ENCODE measurements at regions not wholly inside any gene's neighbourhood (a gene's known extent, or its start where the extent isn't known, plus 50 kb on each side); places are given as distances from the start of the nearest gene placed in this dataset.
"Not testable (repeated sequence)": the region's sequence is repeated elsewhere in the genome, so short reads cannot be mapped to it uniquely, and the experiment has no call there.

DNA sequence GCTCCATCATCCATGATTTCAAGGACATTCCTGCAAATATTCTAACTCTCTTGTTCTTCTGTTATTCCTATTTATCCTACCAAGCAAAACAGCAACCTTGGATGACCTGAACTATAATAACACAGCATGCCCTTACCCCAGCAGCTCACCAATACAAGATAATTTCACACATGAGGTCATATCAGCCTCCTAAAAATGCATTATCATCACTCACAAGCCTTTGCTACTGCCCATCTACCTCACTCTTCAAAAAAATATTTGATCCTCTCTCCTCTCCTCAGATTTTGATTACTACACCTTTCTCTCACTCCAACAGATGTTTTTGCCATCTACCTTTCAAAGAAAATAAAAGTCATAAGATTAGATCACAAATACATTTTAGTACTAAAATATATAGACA is 777.6 kb upstream of the NCAM2 start:
- DNase-seq = no peak

DNA sequence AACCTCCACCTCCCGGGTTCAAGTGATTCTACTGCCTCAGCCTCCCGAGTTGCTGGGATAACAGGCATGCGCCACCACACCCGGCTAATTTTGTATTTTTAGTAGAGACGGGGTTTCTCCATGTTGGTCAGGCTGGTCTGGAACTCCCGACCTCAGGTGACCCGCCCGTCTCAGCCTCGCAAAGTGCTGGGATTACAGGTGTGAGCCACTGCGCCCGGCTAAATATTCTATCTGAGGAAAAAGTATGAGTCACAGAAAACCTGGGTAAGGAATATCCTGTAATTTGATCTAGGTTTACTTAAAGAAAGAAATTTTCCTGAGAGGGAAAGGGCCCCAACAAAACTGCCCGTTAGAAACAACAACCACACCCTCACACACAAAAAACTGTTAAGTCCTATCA is 776.2 kb upstream of the NCAM2 start:
- DNase-seq = not testable (repeated sequence)

DNA sequence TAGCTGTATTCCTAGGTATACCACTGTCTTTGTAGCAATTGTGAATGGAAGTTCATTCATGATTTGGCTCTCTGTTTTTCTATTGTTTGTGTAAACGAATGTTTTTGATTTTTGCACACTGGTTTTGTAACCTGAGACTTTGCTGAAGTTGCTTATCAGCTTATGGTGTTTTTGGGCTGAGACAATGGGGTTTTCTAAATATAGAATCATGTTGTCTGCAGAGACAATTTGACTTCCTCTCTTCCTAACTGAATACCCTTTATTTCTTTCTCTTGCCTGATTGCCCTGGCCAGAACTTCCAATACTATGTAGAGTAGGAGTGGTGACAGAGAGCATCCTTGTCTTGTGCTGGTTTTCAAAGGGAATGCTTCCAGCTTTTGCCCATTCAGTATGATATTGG is 761.6 kb upstream of the NCAM2 start:
- DNase-seq = not testable (repeated sequence)

DNA sequence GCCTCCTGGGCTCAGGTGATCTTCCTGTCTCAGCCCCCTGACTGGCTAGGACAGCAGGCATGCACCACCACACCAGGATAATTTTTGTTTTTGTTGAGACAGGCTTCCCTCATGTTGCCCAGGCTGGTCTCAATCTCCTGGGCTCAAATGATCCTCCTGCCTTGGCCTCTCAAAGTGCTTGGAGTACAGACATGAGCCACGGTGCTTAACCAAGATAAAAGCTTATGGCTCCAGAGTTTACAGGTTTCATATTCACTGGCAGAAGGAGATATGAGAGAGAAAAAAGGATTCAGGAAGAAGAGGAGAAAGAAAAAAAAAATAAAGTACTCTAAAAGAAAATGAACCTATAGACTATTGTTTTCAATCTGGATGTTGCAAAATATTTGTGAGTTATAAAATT is 748.8 kb upstream of the NCAM2 start:
- DNase-seq = no peak

GRCh38 chr21:20250337-20250736 is 747.9 kb upstream of the NCAM2 start:
- DNase-seq = no peak

- no peak for DNase-seq
Measured at GRCh38 chr21:20253261-20253660, 744.9 kb upstream of the NCAM2 start.

DNA sequence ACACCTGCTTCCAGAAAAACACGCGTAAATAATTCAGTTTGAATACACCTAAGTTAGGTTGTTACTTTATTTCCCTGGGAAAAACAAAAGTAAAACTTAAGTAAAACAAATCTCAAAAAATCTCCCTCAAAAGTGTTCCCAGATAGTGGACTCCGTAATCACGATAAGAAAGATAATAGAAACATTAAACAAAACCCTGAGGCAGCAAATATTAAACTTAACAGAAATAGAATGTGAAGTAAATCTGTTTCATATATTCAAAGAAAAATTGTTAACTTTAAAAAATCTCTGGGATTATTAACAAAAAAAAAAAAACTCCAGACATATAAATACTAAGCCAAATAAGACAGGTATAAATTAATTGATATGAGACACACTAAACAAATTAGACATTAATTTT is 743.2 kb upstream of the NCAM2 start:
- no peak for DNase-seq

GRCh38 chr21:20257052-20257740 is 741.0 kb upstream of the NCAM2 start:
- DNase-seq = no peak

GRCh38 chr21:20258542-20258941 is 739.7 kb upstream of the NCAM2 start:
- no peak for DNase-seq

- no peak for DNase-seq
Measured at GRCh38 chr21:20259031-20259867, 739.0 kb upstream of the NCAM2 start.

GRCh38 chr21:20260124-20260523 is 738.1 kb upstream of the NCAM2 start:
- DNase-seq = no peak

- DNase-seq = no peak
Measured at GRCh38 chr21:20261364-20261763, 736.8 kb upstream of the NCAM2 start.

DNA sequence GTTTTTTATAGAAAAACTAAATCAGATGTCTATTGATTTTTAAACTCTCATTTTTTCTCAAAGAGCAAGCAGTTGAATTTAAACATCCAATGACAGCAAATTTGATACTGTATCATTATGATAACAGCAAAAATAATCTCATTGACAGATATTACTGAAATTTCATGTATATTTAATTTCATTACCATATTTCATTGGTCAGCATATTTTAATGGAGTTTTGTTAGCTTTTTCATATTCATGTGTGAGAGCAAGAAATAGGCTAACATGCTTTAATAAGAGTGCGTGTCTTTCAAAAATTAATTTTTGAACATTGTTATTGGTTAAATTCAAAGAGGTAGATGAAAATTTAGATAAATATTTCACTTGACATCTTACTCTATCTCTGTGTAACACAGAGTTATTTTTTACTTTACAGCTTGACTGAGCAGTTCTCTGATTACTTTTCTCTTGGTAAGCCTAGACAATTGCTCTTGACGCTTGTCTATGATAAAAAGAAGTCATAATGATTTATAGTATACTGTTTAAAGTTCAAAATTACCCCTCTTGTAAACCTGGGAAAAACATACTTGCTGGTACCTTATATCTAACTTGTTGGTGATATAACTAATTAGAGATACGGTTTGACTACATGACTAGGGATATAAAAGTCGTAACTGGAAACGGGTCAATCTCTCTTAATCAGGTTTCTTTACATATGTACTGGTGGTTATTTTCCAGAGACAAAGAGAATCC is 732.3 kb upstream of the NCAM2 start:
- DNase-seq = no peak

DNA sequence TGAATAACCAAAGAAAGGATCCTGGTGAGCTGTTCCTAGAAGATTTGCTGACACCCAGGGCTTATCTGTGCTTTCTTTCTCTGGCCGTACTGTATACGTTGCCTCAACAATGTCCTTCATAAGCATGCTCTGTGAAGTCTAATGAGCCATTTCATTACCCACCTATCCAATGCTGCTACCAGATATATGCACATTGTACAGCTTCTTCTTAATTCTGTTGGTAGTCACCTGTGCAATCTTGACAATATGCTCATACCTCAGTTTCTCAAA is 731.8 kb upstream of the NCAM2 start:
- DNase-seq = no peak

DNA sequence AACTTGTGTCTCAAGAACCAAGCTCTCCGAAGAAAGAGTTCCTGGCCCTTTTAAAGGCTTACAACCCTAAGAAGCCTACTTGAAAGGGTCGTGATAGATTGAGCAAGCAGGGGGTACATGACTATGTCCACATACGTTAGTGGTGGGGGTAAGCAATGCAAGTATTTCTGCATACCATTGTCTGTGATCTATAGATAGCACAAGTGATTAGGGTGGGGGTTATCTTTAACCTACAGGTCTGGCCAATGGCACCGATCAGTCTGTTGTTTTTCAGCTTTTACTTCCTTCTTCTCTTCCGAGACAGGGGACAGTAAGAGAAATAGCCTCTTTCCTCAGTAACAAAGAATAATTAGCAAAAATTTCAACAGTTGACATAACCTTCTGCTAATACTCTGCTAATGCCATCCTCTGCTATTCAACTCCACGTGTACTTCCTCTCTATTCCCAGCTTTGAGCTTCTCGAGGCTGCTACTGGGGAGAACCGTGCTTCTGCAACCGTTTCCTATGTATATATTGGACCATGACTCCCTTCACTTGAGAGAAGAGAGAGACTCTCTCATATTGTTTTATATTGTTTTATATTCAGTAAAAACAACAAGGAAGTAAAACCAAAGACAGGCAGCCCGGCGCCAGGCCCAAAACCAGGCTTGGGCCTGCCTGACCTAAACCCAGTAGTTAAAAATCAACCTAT is 727.7 kb upstream of the NCAM2 start:
- DNase-seq = no peak

- no peak for DNase-seq
Measured at GRCh38 chr21:20272791-20273362, 725.3 kb upstream of the NCAM2 start.

- DNase-seq = no peak
Measured at GRCh38 chr21:20276377-20276776, 721.8 kb upstream of the NCAM2 start.

GRCh38 chr21:20276954-20277353 is 721.3 kb upstream of the NCAM2 start:
- DNase-seq = no peak

DNA sequence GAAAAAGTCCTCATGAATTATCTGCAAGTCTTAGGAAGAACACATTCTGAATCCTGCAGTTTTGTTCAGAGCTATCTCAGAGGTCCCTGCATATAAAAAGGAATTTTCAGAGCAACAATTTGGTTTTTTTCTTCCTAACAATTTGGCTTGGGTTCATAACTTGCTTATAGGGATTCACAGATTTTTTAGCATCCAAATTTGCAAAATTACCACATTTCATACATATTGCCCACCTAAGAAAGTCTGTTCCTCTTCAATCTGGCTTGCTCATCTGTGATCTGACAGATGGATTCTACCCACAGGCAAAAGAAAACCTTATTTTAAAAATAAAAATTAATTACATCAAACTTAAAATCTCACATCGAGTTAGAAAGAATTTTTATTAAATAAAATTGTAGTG is 714.4 kb upstream of the NCAM2 start:
- no peak for DNase-seq

GRCh38 chr21:20292280-20292679 is 705.9 kb upstream of the NCAM2 start:
- no peak for DNase-seq

- DNase-seq = not testable (repeated sequence)
Measured at GRCh38 chr21:20292854-20293253, 705.4 kb upstream of the NCAM2 start.

- DNase-seq = no peak
Measured at GRCh38 chr21:20301395-20301794, 696.8 kb upstream of the NCAM2 start.

- no peak for DNase-seq
Measured at GRCh38 chr21:20302084-20302483, 696.1 kb upstream of the NCAM2 start.

Data from activated CD4-positive, CD25-positive, alpha-beta regulatory T cell treated with anti-CD3 and anti-CD28 coated beads, Interleukin-2, amount 50 U/mL, for 72 hours (primary cell).